HG03432 (cell line): ENCODE measurements at regions not wholly inside any gene's neighbourhood (a gene's known extent, or its start where the extent isn't known, plus 50 kb on each side); places are given as distances from the start of the nearest gene placed in this dataset.
"Not testable (repeated sequence)": the region's sequence is repeated elsewhere in the genome, so short reads cannot be mapped to it uniquely, and the experiment has no call there.

Experiments
- ATAC-seq: cut with Tn5 transposase; IDR thresholded peaks from one replicate; pipeline ENCODE4 v1.9.1; 2021; ENCODE audit warnings: mild to moderate bottlenecking, moderate library complexity; ENCODE audit not compliant: unreplicated experiment

- no peak for ATAC-seq
These were observed 50.0 kb downstream of the SOD2 start for GRCh38 chr6:159642995-159643394.

- no peak for ATAC-seq
These were observed 50.6 kb downstream of the SOD2 start for GRCh38 chr6:159642481-159642880.

- ATAC-seq = no peak
These were observed 52.1 kb downstream of the SOD2 start for GRCh38 chr6:159640722-159641482.

- no peak for ATAC-seq
These were observed 52.7 kb downstream of the SOD2 start for GRCh38 chr6:159640322-159640721.

GRCh38 chr6:159639721-159640120, 53.3 kb downstream of the SOD2 start:
- no peak for ATAC-seq

GRCh38 chr6:159633196-159633595, 59.8 kb downstream of the SOD2 start:
- ATAC-seq = no peak

GRCh38 chr6:159631886-159632285, 61.2 kb downstream of the SOD2 start:
- ATAC-seq = no peak

GRCh38 chr6:159627939-159628338, 65.1 kb downstream of the SOD2 start:
- no peak for ATAC-seq

- not testable (repeated sequence) for ATAC-seq
These were observed 66.5 kb downstream of the SOD2 start for GRCh38 chr6:159626506-159626905.

GRCh38 chr6:159623156-159623555, 69.9 kb downstream of the SOD2 start:
- ATAC-seq = no peak

- no peak for ATAC-seq
These were observed 72.1 kb downstream of the SOD2 start for GRCh38 chr6:159620947-159621346.

- no peak for ATAC-seq
These were observed 75.6 kb downstream of the SOD2 start for GRCh38 chr6:159617444-159617843.

GRCh38 chr6:159616456-159616855, 76.6 kb downstream of the SOD2 start:
- no peak for ATAC-seq

- no peak for ATAC-seq
These were observed 77.1 kb downstream of the SOD2 start for GRCh38 chr6:159615918-159616317.

- no peak for ATAC-seq
These were observed 82.2 kb downstream of the SOD2 start for GRCh38 chr6:159610881-159611280.

- ATAC-seq = no peak
These were observed 83.3 kb downstream of the SOD2 start for GRCh38 chr6:159609652-159610178.

- peak; percentile 63 for ATAC-seq
These were observed 83.9 kb downstream of the SOD2 start for GRCh38 chr6:159608961-159609651.

- no peak for ATAC-seq
These were observed 86.3 kb downstream of the SOD2 start for GRCh38 chr6:159606786-159607185.

- ATAC-seq = no peak
These were observed 88.5 kb downstream of the SOD2 start for GRCh38 chr6:159604443-159604956.

- ATAC-seq = no peak
These were observed 90.5 kb downstream of the SOD2 start for GRCh38 chr6:159602431-159603041.

- no peak for ATAC-seq
These were observed 91.8 kb downstream of the SOD2 start for GRCh38 chr6:159601211-159601610.

- no peak for ATAC-seq
These were observed 97.9 kb downstream of the SOD2 start for GRCh38 chr6:159595173-159595572.
